ENCODE measurements at regions not wholly inside any gene's neighbourhood (a gene's known extent, or its start where the extent isn't known, plus 50 kb on each side); places are given as distances from the start of the nearest gene placed in this dataset.

DNA sequence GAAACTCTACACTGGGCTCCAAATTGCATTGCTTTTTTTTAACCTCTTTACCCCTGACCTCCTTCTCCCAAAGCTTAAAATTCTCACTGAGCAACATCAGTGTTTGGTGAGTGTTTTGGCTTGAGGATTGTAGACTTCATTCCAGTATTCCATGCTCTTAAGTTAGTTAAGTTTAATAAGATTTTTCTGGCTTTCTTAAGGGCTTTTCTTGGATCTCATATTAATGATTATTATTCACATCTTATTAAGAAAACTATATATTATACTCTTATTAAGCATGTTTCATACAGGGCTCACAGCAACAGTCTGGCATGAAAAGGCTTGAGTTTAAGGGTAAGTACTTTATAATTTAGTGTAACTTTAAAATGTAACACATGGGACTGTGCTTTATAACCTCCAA lies 141.8 kb downstream of the DISP1 start:
- DNase-seq (no peak), ATAC-seq (ENCODE audit: poor library complexity) (no peak)
- Mint-ChIP-seq H3K27ac (no peak overlapping the region), H3K4me3 (no peak overlapping the region), H3K27me3 (no peaks in the 10 kb centered on the region), H3K9me3 (peaks cover 2% of the 10 kb centered on the region), H3K36me3 (ENCODE audit: low read depth) (no peaks in the 10 kb centered on the region), H3K4me1 (ENCODE audit: low read depth) (no peaks in the 10 kb centered on the region)
- POLR2A ChIA-PET = no interaction called here
- H3K27me3 ChIP-seq (ENCODE audit: control insufficient read depth in 1 of 2, insufficient read depth in 2 of 2, low read length in 2 of 2) = no peaks in the 10 kb centered on the region
- H3K36me3 ChIP-seq (ENCODE audit: insufficient read depth, low read length) = no peaks in the 10 kb centered on the region
- no peaks in the 10 kb centered on the region for H3K4me1 ChIP-seq (ENCODE audit: insufficient read depth, low read length)
- intact Hi-C loops (cut with DNase I, micrococcal nuclease) = no loop called here
- CTCF ChIA-PET = no interaction called here
- TF ChIP-seq, protein P1, sequence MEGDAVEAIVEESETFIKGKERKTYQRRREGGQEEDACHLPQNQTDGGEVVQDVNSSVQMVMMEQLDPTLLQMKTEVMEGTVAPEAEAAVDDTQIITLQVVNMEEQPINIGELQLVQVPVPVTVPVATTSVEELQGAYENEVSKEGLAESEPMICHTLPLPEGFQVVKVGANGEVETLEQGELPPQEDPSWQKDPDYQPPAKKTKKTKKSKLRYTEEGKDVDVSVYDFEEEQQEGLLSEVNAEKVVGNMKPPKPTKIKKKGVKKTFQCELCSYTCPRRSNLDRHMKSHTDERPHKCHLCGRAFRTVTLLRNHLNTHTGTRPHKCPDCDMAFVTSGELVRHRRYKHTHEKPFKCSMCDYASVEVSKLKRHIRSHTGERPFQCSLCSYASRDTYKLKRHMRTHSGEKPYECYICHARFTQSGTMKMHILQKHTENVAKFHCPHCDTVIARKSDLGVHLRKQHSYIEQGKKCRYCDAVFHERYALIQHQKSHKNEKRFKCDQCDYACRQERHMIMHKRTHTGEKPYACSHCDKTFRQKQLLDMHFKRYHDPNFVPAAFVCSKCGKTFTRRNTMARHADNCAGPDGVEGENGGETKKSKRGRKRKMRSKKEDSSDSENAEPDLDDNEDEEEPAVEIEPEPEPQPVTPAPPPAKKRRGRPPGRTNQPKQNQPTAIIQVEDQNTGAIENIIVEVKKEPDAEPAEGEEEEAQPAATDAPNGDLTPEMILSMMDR (IDR thresholded peaks at IDR 0.05) = no peak
- no peak overlapping the region for H3K27ac ChIP-seq (ENCODE audit: low read depth in 1 of 2, low read length in 2 of 2)
- no peak overlapping the region for H3K4me3 ChIP-seq (ENCODE audit: low read length)
- H3K9me3 ChIP-seq (ENCODE audit: control insufficient read depth in 1 of 2, insufficient read depth in 1 of 2, low read length in 2 of 2) = no peaks in the 10 kb centered on the region

DNA sequence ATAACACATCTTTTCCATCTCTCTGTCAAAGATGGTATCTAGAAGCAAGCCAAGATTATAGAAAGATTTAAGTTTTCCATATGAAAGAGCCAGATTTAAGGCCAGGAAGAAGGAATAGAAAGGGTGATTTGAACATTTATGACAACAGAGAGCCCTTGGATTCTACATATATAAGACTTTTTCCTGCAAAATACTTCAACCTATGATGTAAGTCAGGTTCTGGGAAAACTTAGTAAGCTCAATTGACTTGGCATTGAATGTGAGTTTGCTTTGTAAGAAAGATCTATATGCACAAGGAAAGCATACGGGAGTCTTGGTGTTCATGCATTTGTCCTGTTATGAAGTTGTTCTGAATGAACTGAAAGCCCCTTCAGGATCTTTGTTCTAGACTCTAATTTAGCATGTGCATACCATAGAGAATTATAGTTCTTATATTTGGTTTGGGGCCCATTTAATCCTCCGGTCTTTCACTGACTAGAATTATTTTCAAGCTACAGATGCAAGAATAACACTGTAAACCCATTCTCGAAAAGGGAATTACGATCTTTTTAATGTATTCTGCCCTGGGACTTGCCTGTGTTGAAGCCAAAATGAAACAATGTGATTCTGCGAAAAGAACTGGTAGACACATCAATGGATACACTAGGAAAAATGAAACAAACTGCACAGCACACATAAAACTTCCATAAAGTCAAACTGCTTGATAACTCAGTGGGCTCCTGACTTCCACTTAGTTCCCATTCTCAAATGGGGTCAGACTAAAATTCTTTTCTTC lies 152.8 kb downstream of the DISP1 start:
- ChIA-PET POLR2A (no interaction called here), CTCF (no interaction called here)
- intact Hi-C loops (cut with DNase I, micrococcal nuclease) = no loop called here
- Histone ChIP-seq H3K27me3 (ENCODE audit: control insufficient read depth in 1 of 2, insufficient read depth in 2 of 2, low read length in 2 of 2) (no peaks in the 10 kb centered on the region), H3K9me3 (ENCODE audit: control insufficient read depth in 1 of 2, insufficient read depth in 1 of 2, low read length in 2 of 2) (no peaks in the 10 kb centered on the region), H3K36me3 (ENCODE audit: insufficient read depth, low read length) (no peaks in the 10 kb centered on the region), H3K27ac (ENCODE audit: low read depth in 1 of 2, low read length in 2 of 2) (no peak overlapping the region), H3K4me3 (ENCODE audit: low read length) (no peak overlapping the region), H3K4me1 (ENCODE audit: insufficient read depth, low read length) (no peaks in the 10 kb centered on the region)
- Mint-ChIP-seq H3K27me3 (no peaks in the 10 kb centered on the region), H3K36me3 (ENCODE audit: low read depth) (no peaks in the 10 kb centered on the region), H3K27ac (no peak overlapping the region), H3K4me1 (ENCODE audit: low read depth) (no peaks in the 10 kb centered on the region), H3K9me3 (no peaks in the 10 kb centered on the region), H3K4me3 (no peak overlapping the region)
- no peak for ATAC-seq (ENCODE audit: poor library complexity)
- no peak for DNase-seq
- TF ChIP-seq, protein P1 (IDR thresholded peaks at IDR 0.05) = no peak

GRCh38 chr1:222970040-222970439 lies 155.2 kb downstream of the DISP1 start:
- no peaks in the 10 kb centered on the region for H3K36me3 Mint-ChIP-seq (ENCODE audit: low read depth)
- H3K9me3 ChIP-seq (ENCODE audit: control insufficient read depth in 1 of 2, insufficient read depth in 1 of 2, low read length in 2 of 2) = no peaks in the 10 kb centered on the region
- TF ChIP-seq, protein P1 (IDR thresholded peaks at IDR 0.05) = no peak
- H3K36me3 ChIP-seq (ENCODE audit: insufficient read depth, low read length) = no peaks in the 10 kb centered on the region
- H3K27me3 Mint-ChIP-seq = no peaks in the 10 kb centered on the region
- H3K4me3 Mint-ChIP-seq = no peak overlapping the region
- H3K27ac ChIP-seq (ENCODE audit: low read depth in 1 of 2, low read length in 2 of 2) = no peak overlapping the region
- no peak for ATAC-seq (ENCODE audit: poor library complexity)
- no peaks in the 10 kb centered on the region for H3K4me1 Mint-ChIP-seq (ENCODE audit: low read depth)
- no peaks in the 10 kb centered on the region for H3K9me3 Mint-ChIP-seq
- H3K27me3 ChIP-seq (ENCODE audit: control insufficient read depth in 1 of 2, insufficient read depth in 2 of 2, low read length in 2 of 2) = no peaks in the 10 kb centered on the region
- no peak overlapping the region for H3K27ac Mint-ChIP-seq
- H3K4me1 ChIP-seq (ENCODE audit: insufficient read depth, low read length) = no peaks in the 10 kb centered on the region
- H3K4me3 ChIP-seq (ENCODE audit: low read length) = no peak overlapping the region
- no peak for DNase-seq
- intact Hi-C loops (cut with DNase I, micrococcal nuclease) = no loop called here
- ChIA-PET POLR2A (no interaction called here), CTCF (no interaction called here)
